GM23248 (cell line): ENCODE measurements at regions not wholly inside any gene's neighbourhood (a gene's known extent, or its start where the extent isn't known, plus 50 kb on each side); places are given as distances from the start of the nearest gene placed in this dataset.

Experiments
- EZH2 ChIP-seq: fragments of 200-600 bp; sonication (generic); IDR thresholded peaks from 2 replicates; pipeline ENCODE4 v1.6.1; 2018; ENCODE audit warnings: antibody characterized with exemption, mild to moderate bottlenecking; ENCODE audit not compliant: insufficient read depth, poor library complexity, severe bottlenecking
- EZH2phosphoT487 ChIP-seq: fragments of 200-600 bp; sonication (generic); IDR thresholded peaks from 2 replicates; pipeline ENCODE4 v1.6.1; 2018; ENCODE audit warnings: antibody characterized with exemption, moderate library complexity, mild to moderate bottlenecking, low read depth; ENCODE audit not compliant: insufficient read depth

DNA sequence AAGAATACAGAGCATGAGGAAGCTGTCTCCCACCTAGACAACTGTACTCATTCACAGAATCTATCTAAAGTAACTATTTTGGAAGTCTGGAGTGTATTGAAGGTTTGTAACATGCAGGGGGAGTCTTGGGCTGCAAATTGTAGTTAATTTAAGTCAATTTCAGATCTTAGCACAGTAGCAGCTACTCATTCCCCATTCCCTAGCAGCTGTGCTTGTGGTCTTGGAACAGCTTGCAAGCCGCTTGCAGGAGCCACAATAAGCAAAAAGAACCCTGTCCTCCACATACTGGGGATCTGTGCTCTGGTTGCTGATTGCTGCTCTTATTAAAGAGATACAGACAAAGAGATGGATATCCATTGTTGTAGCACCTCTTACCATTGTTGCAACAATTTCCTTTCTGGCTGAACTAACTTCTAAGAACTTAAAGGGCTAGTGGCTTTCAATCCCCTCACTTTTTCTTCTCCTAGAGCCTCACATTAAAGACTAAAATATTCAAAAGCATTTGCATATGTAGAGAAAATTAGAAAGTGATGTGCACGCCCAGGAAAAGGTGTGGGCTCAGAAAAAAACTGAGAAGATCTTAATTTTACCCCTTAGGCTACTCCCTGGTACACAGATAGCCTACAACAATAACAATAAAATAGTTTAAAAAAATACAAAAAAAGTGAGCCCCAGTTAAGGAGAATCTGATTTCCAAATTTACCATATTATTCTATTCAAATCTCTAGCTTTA lies 1775.1 kb upstream of the PIK3C3 start:
- no peak for TF ChIP-seq EZH2phosphoT487
- no peak for TF ChIP-seq EZH2
